ENCODE measurements at regions not wholly inside any gene's neighbourhood (a gene's known extent, or its start where the extent isn't known, plus 50 kb on each side); places are given as distances from the start of the nearest gene placed in this dataset.

DNA sequence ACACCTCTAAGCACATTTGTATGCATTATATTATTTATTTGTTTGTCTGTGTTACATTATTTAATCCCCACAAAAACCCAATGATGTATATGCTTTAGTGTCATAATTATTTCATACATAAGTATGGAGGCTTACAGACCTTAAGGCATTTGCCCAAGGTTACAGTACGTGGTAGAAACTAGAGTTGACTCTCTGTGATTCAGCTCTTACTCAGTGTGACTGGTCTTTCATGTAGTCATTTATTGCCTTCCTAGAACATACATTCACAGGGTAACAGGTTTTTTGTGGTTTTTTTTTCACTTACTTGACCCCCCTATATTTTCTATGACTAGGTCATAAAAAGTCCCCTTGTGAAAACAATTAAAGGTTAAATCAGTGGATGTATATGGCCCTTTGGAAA is 566.8 kb downstream of the TFAP2A start:
- BruUV-seq (replicated peaks) = no TSS peak
- H3K27ac ChIP-seq (ENCODE audit: low read length) = no peak overlapping the region
- H3K4me3 ChIP-seq (ENCODE audit: low read depth in 2 of 2, low read length in 2 of 2) = no peak overlapping the region
- ChIA-PET POLR2A (no interaction called here), CTCF (no interaction called here)
- no peaks in the 10 kb centered on the region for H3K36me3 ChIP-seq (ENCODE audit: control insufficient read depth, insufficient read depth, low read length)
- in situ Hi-C loops (cut with HindIII; ENCODE audit: low pct_unique_long_range_greater_than_20kb, low sequenced_read_pairs) = no loop called here
- DNase-seq (ENCODE audit: low read depth, low spot score) (no peak), ATAC-seq (no peak)
- H3K4me1 ChIP-seq (ENCODE audit: control insufficient read depth, insufficient read depth, low read length) = no peaks in the 10 kb centered on the region
- peaks cover 15% of the 10 kb centered on the region; the same call in 1 of the 2 replicates for H3K9me3 ChIP-seq (ENCODE audit: control insufficient read depth, insufficient read depth, low read depth, low read length)
- H3K27me3 ChIP-seq (ENCODE audit: control insufficient read depth, insufficient read depth, low read length) = no peaks in the 10 kb centered on the region
- TF ChIP-seq, protein P1, sequence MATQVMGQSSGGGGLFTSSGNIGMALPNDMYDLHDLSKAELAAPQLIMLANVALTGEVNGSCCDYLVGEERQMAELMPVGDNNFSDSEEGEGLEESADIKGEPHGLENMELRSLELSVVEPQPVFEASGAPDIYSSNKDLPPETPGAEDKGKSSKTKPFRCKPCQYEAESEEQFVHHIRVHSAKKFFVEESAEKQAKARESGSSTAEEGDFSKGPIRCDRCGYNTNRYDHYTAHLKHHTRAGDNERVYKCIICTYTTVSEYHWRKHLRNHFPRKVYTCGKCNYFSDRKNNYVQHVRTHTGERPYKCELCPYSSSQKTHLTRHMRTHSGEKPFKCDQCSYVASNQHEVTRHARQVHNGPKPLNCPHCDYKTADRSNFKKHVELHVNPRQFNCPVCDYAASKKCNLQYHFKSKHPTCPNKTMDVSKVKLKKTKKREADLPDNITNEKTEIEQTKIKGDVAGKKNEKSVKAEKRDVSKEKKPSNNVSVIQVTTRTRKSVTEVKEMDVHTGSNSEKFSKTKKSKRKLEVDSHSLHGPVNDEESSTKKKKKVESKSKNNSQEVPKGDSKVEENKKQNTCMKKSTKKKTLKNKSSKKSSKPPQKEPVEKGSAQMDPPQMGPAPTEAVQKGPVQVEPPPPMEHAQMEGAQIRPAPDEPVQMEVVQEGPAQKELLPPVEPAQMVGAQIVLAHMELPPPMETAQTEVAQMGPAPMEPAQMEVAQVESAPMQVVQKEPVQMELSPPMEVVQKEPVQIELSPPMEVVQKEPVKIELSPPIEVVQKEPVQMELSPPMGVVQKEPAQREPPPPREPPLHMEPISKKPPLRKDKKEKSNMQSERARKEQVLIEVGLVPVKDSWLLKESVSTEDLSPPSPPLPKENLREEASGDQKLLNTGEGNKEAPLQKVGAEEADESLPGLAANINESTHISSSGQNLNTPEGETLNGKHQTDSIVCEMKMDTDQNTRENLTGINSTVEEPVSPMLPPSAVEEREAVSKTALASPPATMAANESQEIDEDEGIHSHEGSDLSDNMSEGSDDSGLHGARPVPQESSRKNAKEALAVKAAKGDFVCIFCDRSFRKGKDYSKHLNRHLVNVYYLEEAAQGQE (IDR thresholded peaks at IDR 0.05; ENCODE audit: insufficient read depth in 1 of 2, low read depth in 2 of 2, low read length in 1 of 2) = no peak
- TF ChIP-seq POLR2AphosphoS5 (IDR thresholded peaks at IDR 0.05; ENCODE audit: low read depth, low read length) (no peak), TCF7L2 (IDR thresholded peaks at IDR 0.05; ENCODE audit: low read depth, low read length) (no peak)
- TF ChIP-seq, protein P2, sequence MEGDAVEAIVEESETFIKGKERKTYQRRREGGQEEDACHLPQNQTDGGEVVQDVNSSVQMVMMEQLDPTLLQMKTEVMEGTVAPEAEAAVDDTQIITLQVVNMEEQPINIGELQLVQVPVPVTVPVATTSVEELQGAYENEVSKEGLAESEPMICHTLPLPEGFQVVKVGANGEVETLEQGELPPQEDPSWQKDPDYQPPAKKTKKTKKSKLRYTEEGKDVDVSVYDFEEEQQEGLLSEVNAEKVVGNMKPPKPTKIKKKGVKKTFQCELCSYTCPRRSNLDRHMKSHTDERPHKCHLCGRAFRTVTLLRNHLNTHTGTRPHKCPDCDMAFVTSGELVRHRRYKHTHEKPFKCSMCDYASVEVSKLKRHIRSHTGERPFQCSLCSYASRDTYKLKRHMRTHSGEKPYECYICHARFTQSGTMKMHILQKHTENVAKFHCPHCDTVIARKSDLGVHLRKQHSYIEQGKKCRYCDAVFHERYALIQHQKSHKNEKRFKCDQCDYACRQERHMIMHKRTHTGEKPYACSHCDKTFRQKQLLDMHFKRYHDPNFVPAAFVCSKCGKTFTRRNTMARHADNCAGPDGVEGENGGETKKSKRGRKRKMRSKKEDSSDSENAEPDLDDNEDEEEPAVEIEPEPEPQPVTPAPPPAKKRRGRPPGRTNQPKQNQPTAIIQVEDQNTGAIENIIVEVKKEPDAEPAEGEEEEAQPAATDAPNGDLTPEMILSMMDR (IDR thresholded peaks at IDR 0.05) = no peak
- intact Hi-C loops (cut with micrococcal nuclease; ENCODE audit: unreplicated experiment) = no loop called here

DNA sequence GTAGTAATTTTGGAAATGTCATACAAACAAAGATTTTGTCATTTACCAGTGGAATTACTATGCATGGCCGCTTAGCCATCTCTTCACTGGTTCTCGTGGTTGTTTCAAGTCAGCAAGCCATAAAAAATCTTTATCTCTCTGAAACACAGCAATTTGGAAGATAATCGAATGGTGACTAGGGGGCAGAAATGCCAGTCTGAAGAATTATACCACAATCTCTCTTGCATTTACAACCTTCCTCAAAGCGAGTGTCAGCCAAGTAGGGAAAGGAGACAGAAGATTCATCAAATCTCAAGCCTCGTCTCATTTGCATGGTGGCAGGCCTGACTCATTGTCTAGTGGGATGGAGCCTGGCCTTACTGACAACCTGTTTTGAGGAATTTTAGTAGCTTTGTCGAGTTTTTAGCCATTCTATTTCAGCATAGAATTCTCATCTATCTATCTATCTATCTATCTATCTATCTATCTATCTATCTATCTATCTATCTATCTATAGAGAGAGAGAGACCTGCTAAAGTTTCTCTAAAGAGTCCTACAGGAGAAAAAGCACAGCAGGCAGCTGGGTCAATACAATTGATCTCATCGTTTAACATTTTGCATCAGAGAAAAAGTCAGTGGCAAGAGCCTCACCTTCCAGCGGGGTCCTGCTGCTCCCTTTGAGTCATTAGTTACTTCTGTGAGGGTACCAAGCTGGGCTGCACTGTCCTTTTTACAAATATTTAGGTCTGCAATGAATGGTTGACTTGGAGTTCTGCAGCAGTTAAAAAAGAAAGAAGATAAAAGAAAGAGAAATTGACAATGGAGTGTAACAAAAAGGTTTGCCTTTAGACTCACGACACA is 572.8 kb downstream of the TFAP2A start:
- in situ Hi-C loops (cut with HindIII; ENCODE audit: low pct_unique_long_range_greater_than_20kb, low sequenced_read_pairs) = no loop called here

More for the DNA sequence above, 572.8 kb downstream of the TFAP2A start:
- no TSS peak for BruUV-seq (replicated peaks)
- Histone ChIP-seq H3K4me3 (ENCODE audit: low read depth in 2 of 2, low read length in 2 of 2) (no peak overlapping the region), H3K27me3 (ENCODE audit: control insufficient read depth, insufficient read depth, low read length) (no peaks in the 10 kb centered on the region), H3K27ac (ENCODE audit: low read length) (no peak overlapping the region), H3K9me3 (ENCODE audit: control insufficient read depth, insufficient read depth, low read depth, low read length) (peaks cover 14% of the 10 kb centered on the region; the same call in 1 of the 2 replicates), H3K4me1 (ENCODE audit: control insufficient read depth, insufficient read depth, low read length) (no peaks in the 10 kb centered on the region), H3K36me3 (ENCODE audit: control insufficient read depth, insufficient read depth, low read length) (no peaks in the 10 kb centered on the region)
- DNase-seq (ENCODE audit: low read depth, low spot score) (no peak), ATAC-seq (no peak)
- TF ChIP-seq SIN3A (IDR thresholded peaks at IDR 0.05; ENCODE audit: borderline replicate concordance, insufficient read depth, low read depth, low read length) = no peak
- TF ChIP-seq POLR2AphosphoS5 (IDR thresholded peaks at IDR 0.05; ENCODE audit: low read depth, low read length) = no peak
- TF ChIP-seq, protein P2 (IDR thresholded peaks at IDR 0.05) = no peak
- no peak for TF ChIP-seq TCF7L2 (IDR thresholded peaks at IDR 0.05; ENCODE audit: low read depth, low read length)
- TF ChIP-seq, protein P1 (IDR thresholded peaks at IDR 0.05; ENCODE audit: insufficient read depth in 1 of 2, low read depth in 2 of 2, low read length in 1 of 2) = no peak
- ChIA-PET CTCF (no interaction called here), POLR2A (no interaction called here)
- intact Hi-C loops (cut with micrococcal nuclease; ENCODE audit: unreplicated experiment) = no loop called here

All from Panc1 (cell line).